HG03378 (cell line): ENCODE measurements at regions not wholly inside any gene's neighbourhood (a gene's known extent, or its start where the extent isn't known, plus 50 kb on each side); places are given as distances from the start of the nearest gene placed in this dataset.

Source experiments
- ATAC-seq: cut with Tn5 transposase; IDR thresholded peaks from one replicate; pipeline ENCODE4 v1.9.1; 2021; ENCODE audit warnings: mild to moderate bottlenecking, moderate library complexity; ENCODE audit not compliant: unreplicated experiment

GRCh38 chr21:16389643-16390042 is 659.9 kb downstream of the USP25 start:
- ATAC-seq: no peak

GRCh38 chr21:16395285-16395684 is 665.5 kb downstream of the USP25 start:
- no peak for ATAC-seq

GRCh38 chr21:16402752-16403151 is 673.0 kb downstream of the USP25 start:
- ATAC-seq: no peak

- no peak for ATAC-seq
Measured at GRCh38 chr21:16404776-16405175, 675.0 kb downstream of the USP25 start.

GRCh38 chr21:16406355-16406754 is 676.6 kb downstream of the USP25 start:
- ATAC-seq: no peak

GRCh38 chr21:16407403-16408240 is 677.8 kb downstream of the USP25 start:
- ATAC-seq: no peak

- ATAC-seq: no peak
Measured at GRCh38 chr21:16408280-16408679, 678.5 kb downstream of the USP25 start.

GRCh38 chr21:16409352-16409751 is 679.6 kb downstream of the USP25 start:
- ATAC-seq: no peak

GRCh38 chr21:16418226-16418625 is 688.4 kb downstream of the USP25 start:
- ATAC-seq: no peak

GRCh38 chr21:16418642-16419041 is 688.9 kb downstream of the USP25 start:
- no peak for ATAC-seq

GRCh38 chr21:16419188-16419921 is 689.6 kb downstream of the USP25 start:
- ATAC-seq: no peak

- ATAC-seq: no peak
Measured at GRCh38 chr21:16420031-16420724, 690.4 kb downstream of the USP25 start.

GRCh38 chr21:16421007-16421406 is 691.2 kb downstream of the USP25 start:
- ATAC-seq: no peak

GRCh38 chr21:16421965-16422364 is 692.2 kb downstream of the USP25 start:
- no peak for ATAC-seq

GRCh38 chr21:16422702-16423101 is 692.9 kb downstream of the USP25 start:
- ATAC-seq: no peak

- ATAC-seq: no peak
Measured at GRCh38 chr21:16423921-16424320, 694.1 kb downstream of the USP25 start.

- no peak for ATAC-seq
Measured at GRCh38 chr21:16424331-16424751, 694.6 kb downstream of the USP25 start.

- no peak for ATAC-seq
Measured at GRCh38 chr21:16425376-16425775, 695.6 kb downstream of the USP25 start.

GRCh38 chr21:16426936-16427335 is 697.2 kb downstream of the USP25 start:
- no peak for ATAC-seq

- no peak for ATAC-seq
Measured at GRCh38 chr21:16427587-16428087, 697.9 kb downstream of the USP25 start.

- ATAC-seq: no peak
Measured at GRCh38 chr21:16437586-16437985, 707.8 kb downstream of the USP25 start.
